ENCODE measurements at regions not wholly inside any gene's neighbourhood (a gene's known extent, or its start where the extent isn't known, plus 50 kb on each side); places are given as distances from the start of the nearest gene placed in this dataset.
"Not testable (repeated sequence)": the region's sequence is repeated elsewhere in the genome, so short reads cannot be mapped to it uniquely, and the experiment has no call there.

GRCh38 chr1:37161171-37161570, 126.9 kb upstream of the GRIK3 start:
- DNase-seq (ENCODE audit: low read depth), result no peak

- DNase-seq (ENCODE audit: low read depth), result no peak
Observed at GRCh38 chr1:37162059-37162458, 127.7 kb upstream of the GRIK3 start.

DNA sequence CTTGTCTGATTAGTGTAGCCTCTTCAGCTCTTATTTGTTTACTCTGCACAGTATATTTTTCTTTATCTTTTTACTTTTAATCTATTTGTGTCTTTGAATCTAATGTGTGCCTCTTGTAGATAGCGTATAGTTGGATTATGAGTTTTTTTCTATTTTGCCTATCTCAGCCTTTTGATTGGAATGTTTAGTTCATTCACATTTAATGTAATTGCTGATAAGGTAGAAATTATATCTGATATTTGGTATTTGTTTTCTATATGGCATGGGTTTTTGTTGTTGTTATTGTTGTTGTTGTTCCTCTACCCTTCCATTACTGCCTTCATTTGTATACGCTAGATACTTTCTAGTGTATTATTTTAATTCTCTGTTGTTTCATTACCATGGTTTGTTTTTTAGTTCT, 131.7 kb upstream of the GRIK3 start:
- DNase-seq (ENCODE audit: low read depth), result no peak

DNA sequence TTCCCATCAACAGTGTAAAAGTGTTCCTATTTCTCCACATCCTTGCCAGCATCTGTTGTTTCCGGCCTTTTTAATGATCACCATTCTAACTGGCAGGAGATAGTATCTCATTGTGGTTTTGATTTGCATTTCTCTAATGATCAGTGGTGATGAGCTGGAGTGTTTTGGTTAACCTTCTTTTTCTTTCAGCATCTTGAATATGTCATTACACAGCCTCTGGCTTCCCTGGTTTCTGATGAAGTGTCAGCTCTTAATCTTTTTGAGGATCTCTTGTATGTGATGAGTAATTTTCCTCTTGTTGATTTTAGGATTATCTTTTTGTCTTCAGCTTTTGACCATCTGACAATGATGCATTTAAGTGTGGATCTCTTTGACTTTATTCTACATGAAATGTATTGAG, 133.2 kb upstream of the GRIK3 start:
- no peak for DNase-seq (ENCODE audit: low read depth)

- DNase-seq (ENCODE audit: low read depth), result no peak
Observed at GRCh38 chr1:37169241-37169640, 134.9 kb upstream of the GRIK3 start.

DNA sequence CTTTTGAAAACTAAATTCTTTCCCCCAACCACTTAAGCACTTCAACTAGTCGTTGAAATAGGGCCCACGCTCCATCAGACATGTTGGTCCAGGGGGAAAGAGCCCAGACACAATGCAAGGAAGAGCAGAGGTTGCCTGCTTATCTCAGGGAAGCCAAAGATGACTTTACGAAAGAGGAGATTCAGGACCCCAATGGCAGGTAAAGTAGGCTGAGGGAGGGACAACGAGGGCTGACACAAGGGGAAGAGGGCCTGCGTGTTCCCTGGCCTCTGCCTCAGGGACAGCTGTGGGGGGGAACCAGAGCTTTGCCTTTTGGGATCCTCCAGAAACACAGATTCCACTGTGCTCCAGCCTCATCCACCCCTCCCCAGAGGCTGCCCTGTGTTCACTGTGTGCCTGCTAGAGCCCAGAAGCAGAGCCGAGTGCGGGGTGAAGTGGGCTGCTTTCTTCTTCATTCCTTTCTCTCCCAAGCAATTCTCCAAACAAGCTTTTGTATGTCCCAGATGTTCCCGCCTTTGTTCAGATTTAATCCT, 135.5 kb upstream of the GRIK3 start:
- DNase-seq (ENCODE audit: low read depth), result no peak

GRCh38 chr1:37171691-37172090, 137.4 kb upstream of the GRIK3 start:
- DNase-seq (ENCODE audit: low read depth), result no peak

DNA sequence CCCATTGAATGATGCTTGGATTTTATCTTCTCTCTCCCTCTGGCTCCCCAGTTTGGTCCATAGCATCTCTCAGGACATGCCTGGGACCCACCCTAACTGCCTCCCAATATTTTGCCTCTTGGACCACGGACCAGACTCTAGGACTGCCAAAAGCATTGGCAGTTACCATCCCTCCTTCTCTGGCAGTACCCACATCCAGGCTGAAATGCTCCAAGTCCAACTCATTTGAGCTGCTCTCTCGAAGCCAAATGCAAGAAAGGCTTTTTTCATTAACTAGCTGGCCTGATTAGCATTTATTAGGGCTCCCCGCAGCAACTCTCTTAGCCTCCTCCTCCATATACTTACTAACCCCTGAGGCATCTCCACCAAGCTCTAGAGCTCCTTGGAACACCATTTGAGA, 140.0 kb upstream of the GRIK3 start:
- DNase-seq (ENCODE audit: low read depth), result no peak

- DNase-seq (ENCODE audit: low read depth), result no peak
Observed at GRCh38 chr1:37174876-37175275, 140.6 kb upstream of the GRIK3 start.

DNA sequence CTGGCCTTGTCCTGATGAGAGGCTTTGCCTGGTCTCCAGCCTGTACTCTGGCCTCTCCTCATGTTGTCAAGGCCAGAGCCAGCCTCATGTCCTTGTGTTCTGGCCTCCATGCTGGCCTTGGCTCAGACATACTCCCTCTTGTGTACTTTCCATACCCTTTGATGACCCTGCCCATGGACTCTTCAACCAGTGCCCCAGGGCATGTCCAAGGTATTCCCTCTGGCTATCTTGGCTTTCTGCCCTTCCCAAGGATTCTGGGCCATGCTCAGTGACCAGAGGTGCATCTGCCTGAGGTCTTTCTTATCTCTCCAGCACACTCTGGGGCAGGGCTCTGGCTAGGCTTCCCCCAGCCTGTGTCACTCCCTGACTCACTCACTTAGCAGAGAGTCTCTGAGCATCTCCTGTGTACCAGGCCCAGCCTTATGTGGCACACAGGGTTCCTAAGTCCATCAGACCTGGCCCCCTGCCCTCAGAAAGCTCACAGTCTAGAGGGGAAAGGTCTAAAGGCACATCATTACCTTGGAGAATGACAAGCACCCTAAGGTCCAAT, 141.4 kb upstream of the GRIK3 start:
- DNase-seq (ENCODE audit: low read depth), result no peak

DNA sequence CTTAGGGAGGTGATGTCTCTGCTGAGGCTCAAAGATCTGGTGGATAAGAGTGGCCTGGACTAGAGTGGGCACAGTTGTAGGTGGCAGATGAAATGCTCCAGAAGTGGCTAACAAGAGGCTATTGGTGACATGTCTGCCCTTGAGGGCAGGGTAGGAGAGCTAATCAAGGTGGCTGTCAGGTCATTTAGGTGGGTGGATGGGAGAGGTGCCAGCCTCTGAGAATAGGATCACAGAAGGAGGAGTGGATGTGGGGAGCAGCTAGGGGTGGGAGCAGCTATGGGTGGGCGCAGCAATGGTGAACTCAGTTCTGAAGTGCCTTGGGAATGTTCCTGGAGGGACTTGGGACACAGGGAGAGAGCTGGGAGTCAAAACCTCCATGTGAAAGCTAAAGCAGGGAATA, 142.0 kb upstream of the GRIK3 start:
- DNase-seq (ENCODE audit: low read depth), result no peak

GRCh38 chr1:37177230-37177864, 143.0 kb upstream of the GRIK3 start:
- DNase-seq (ENCODE audit: low read depth), result peak; percentile 28

GRCh38 chr1:37181425-37181824, 147.1 kb upstream of the GRIK3 start:
- DNase-seq (ENCODE audit: low read depth), result no peak

- DNase-seq (ENCODE audit: low read depth), result no peak
Observed at GRCh38 chr1:37184789-37185188, 150.5 kb upstream of the GRIK3 start.

DNA sequence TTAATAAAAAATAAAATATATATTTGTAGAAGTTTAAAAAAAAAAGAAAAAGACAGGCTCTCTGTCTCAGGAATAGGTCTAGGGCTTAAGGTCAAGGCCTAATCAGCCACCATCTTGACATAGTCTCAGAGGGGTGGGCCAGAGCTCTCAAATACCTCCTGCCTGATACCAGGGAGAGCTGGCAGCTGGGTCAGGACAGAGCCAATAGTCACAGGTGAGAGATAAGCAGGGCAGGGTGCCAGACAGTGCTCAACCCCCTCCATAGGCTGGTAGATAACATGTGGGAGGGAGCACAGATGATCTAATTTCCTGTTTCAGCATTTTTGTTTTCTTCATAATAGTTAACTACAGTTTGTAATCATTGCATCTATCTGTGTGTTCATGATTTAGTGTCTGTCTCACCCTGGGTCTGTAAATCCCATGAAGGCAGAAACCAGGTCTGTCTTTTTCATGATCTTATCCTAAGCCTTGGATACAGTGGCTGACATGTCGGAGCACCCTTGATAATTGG, 152.0 kb upstream of the GRIK3 start:
- DNase-seq (ENCODE audit: low read depth), result no peak

DNA sequence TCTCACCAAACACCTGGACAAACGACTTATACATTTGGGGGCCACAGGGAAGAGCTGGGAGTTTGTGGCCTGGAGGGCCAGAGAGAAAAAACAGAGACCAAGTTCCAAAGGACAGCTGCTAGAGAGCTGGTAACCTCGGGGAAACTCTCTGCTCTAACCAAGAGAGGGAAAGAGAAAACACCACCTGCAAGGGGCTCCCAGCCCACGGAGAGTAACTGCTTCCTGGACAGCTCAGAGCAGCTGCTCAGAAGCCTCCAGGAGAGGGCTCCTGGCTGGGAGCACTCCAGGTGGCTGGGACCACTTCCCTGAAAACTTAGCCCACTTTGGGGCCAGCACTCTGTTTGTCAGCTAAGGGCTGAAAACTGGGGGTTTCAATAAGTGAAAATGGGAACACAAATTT, 154.8 kb upstream of the GRIK3 start:
- DNase-seq (ENCODE audit: low read depth), result no peak

- no peak for DNase-seq (ENCODE audit: low read depth)
Observed at GRCh38 chr1:37197411-37197810, 163.1 kb upstream of the GRIK3 start.

GRCh38 chr1:37214305-37214704, 180.0 kb upstream of the GRIK3 start:
- not testable (repeated sequence) for DNase-seq (ENCODE audit: low read depth)

GRCh38 chr1:37233606-37234005, 199.3 kb upstream of the GRIK3 start:
- DNase-seq (ENCODE audit: low read depth), result no peak

DNA sequence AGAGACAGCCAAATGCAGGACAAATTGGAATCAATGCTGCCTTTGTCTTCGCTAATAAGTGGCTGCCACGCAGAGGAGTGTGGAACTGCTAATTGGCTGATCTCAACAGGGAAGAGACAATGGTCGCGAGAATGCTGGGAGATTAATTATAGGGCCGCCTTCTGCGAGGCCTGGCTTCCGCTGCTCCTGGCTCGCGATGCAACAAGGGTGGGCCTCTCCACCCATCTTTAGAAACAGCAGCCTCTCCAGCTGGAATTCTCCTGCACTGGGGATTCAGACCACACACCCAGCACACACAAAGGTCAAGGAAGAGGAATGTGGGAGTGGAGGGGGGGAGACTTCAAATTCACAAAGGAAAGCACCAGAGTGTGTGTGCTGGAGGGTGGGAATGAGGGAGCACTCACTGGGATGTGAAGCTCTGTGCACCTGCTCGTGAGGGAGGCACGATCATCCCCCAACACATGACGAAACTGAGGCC, 200.7 kb upstream of the GRIK3 start:
- no peak for DNase-seq (ENCODE audit: low read depth)

DNA sequence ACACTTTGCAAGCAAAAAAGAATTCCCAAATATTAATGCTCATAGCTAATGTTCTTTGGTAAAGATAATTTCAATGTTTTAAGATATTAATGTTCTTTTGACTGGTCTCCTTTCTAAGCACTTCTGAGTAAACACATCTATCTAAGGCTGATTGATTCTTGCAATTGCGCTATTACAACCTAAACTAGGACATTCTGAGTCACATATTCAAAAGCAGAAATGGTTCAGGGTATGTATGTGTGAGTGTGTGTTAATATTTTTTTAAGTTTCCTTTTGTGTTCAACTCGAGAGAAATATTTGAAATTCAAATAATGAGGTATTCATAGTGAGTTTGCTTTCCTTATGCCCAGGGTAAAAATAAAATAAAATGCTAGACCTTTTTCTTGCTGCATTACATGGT, 203.6 kb upstream of the GRIK3 start:
- no peak for DNase-seq (ENCODE audit: low read depth)

- peak; percentile 68 for DNase-seq (ENCODE audit: low read depth)
Observed at GRCh38 chr1:37238364-37239224, 204.3 kb upstream of the GRIK3 start.

All from Daoy (cell line).